ENCODE measurements at regions not wholly inside any gene's neighbourhood (a gene's known extent, or its start where the extent isn't known, plus 50 kb on each side); places are given as distances from the start of the nearest gene placed in this dataset.
A peak's percentile ranks its signal among the peaks of the same experiment; 100 is the strongest.
"Not testable (repeated sequence)": the region's sequence is repeated elsewhere in the genome, so short reads cannot be mapped to it uniquely, and the experiment has no call there.

DNA sequence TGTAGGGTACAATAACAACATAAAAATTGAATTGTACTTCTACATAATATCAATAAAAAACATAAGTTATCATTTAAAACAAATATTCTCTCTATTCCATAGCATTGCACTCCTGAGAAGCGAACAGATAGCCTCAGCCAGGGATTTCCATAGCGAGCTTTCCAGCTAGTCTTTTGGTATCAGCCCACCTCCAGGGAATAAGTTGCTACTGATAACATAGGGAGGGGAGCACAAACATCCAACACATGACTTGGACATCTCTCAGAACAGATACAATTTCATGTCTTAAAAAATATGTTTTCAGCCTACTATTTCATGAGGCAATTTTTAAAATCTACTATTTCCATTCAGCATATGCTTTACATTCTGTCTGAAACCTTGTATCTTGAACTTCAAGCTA is 804.4 kb upstream of the RAB6C start:
- DNase-seq: no peak

DNA sequence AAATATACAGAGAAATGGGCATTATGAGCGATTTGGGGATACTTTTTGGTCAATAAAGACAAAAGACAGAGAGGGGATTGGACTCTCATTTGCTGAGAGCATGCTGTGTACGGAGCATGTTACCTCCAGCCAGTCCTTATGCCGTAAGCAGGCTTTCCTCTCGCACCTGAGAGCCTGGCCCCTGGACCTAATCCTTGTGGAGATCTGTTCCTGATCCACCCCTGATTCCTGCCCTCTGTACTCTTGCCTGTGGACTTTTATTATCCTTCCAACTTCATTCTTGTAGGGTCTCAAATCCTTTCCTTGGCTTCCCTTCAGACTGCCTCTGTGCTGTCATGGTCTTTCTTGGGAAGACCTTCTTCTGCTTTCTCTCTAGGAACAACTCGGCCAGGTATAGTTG is 803.1 kb upstream of the RAB6C start:
- DNase-seq: no peak

DNA sequence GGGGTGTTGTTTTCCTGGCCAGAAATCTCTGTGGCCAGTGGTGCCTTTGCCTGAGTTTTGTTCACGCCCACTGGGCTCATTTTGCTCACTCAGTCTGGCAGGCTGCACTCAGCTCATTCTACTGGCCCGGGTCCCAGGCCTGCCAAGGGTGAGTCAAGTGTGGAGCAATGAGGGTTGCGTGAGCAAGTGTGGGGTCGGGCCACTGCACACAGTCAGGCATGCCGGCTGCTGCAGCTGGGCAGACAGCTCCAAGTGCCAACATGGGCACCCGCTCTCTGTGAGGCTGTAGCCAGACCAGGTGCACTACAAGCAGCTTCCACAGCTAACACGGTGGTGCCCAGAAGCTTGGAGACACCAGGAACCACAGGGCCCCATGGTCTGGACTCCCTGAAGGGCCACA is 801.1 kb upstream of the RAB6C start:
- peak in 1 of 14 donors; percentile 48 for DNase-seq

DNA sequence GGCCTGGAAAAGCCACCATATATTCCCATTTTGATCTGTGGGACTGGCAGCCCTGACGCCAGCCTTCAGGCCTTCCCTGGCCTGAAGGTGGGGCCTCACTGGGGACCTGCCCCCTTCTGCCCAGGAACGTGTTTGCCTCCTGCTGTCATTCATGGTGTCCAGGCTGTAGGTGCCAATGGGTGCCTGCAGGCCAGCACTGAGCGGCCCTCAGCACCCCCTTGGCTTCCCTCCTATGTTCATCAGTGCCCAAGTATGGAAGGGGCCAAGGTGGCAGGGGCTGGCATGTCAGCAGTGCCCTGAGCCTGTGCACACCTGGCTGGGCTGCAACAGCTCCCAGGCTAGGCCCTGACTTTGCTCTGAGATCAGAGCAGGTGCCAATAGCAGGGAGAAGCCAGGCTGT is 800.3 kb upstream of the RAB6C start:
- DNase-seq: no peak

DNA sequence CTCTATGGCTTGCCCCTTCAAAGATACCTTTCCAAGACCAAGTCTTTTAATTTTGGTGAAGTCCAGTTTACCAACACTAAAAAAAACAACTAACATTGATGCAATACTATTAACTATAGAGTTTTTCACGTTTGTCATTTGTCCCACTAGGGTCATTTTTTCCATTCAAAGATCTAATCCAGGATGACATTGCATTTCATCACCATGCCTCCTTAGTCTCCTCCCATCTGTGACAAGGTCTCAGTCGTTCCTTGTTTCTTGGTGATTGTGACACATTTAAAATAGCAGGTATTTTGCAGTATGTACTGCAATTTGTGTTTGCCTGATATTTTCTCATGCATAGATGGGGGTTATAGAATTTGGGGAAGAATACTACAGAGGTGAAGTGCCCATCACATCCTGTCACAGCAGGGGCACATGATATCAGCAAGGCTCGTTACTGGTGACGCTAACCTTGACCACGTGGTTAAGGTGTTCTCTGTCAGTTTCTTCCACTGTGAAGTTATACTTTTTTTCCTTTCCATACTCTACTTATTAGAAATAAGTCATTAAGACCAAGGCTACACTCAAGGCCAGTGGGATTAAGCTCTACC is 799.2 kb upstream of the RAB6C start:
- DNase-seq: no peak

DNA sequence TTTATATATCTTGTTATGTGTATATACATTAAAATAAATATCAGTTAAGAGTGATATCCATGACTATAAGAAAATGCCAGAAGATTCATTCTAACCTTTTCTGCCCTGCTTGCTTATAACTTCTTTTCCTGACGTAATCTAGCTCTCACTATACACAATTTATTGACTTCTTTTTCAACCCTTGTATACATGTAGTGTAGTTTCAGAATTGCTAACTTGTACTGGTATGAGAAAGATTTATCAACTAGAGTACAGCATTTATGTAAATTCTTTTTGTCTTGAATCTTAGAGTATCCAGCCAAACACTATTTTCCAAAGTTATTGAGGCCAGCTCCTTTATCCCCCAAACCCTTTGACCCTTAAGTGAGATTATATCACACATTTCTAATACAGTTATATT is 798.0 kb upstream of the RAB6C start:
- DNase-seq: no peak

DNA sequence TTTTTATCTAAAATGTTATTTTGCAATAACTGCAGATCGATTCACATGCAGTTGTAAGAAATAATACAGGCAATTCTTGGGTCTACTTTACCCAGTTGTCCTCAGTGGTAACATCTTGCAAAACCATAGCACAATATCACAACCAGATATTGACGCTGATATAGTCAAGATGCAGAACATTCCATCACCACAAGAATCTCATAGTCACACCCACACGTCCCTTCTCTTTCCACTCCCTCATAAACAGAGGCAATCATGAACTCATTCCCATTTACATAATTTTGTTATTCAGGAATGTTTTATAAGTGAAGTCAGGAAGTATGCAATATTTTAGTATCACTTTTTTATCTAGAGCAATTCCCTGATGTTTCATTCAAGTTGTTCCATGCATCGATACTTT is 797.5 kb upstream of the RAB6C start:
- DNase-seq: no peak

DNA sequence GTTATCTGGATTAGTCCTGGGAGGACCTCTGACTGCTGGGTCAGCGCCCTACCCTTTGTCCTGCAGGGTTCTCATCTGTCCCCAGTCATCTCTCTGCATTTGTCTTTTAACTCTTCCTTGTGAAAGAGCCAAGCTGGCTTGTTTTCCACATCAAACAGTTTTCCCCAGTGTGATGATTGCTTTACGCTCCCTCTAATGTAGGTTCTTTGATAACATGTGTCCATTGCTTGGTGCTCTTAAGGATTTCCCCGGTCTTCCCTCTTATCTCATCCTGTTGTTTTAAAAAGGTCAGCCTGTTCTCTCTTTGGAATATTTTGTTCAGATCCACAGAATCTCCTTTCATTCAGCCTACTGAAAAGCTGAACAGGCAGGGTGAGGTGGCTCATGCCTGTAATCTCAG is 792.1 kb upstream of the RAB6C start:
- DNase-seq: no peak

DNA sequence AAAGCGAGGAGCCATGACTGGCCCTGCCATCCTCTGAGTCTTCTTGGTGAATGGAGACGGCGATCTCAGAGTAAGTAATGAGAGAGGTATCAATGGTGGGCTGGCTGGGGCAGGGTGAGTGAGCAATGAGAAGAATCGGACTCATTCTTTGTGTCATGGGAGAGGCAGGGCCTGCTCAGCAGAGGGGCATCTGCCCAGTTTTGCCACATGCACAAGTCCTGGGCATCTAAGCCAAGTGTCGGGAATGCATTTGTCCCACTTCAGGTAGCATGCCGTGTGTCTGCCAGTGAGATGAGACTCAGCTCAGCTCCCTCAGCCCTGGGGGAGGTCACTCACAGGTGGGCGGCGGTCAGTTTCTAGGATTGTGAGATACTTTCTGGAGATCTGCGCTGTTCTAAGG is 791.0 kb upstream of the RAB6C start:
- DNase-seq: no peak

DNA sequence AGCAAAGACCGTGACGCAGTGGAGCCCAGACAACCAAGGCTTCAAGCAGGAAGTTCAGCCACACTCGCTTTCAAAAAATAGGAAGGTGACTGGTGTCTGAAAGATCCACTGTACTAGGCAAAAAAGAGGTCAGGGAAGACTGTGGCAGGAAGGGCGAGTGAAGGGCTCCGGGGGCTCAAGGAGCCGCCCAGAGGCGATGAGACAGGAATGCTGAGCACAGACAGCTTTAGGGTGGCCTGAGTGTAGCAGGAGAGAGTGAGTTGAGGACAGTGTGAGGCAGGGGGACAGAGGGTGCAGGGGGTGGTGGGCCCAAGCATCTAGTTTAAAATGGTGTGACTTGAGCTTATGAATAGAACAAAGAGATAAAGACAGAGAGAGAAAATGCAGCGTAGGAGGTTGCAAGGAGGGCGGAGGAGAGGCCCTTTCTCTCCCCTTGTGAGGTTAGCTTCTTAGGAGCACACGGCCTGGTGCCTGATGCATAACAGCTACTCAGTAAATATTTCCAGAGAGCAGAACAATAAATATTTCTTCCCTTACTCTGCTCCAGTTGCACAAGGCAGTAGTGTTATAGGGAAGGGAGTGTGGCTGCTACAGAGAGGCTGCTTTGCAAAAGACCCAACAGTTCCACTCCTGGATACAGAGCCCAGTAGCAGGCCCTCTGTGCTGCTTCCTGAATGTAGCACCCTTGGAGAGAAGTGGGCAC is 789.7 kb upstream of the RAB6C start:
- DNase-seq: no peak

DNA sequence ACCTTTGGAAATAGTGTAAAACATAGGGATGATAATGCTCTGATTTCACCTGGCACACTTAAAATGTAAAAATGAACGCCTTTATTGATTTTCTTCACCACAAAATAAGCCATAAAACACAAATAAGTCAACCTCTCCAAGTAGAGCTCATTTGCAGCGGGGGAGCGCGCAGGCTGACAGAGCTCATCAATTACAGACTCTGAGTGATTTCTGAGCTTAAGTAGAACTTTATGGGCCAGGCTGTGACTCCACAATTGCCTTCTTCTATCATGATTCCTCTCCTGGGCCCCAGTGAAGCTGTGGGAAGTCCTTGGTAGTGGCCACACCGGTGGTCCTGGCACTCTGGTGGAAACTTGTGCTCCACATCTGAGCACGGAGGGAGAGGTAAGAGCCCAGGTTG is 789.0 kb upstream of the RAB6C start:
- DNase-seq: no peak

DNA sequence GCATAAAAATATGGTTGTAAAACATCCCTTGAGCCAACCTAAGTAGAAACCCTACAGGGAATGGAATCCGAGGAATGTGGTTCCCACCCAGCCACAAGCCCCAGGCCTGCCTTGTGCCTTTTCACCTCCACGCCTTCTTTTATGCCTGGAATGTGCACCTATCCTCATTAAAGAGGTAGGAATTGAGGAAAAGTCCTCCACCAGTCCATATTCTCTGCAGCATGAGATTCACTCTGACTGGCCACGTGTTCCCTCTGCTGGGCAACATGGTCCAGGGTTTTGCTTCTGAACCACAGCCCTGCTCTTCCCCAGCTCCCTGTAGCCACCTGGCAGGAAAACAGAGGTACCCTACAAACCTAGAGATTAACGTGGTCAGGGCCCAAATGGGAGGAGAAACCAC is 787.9 kb upstream of the RAB6C start:
- no peak for DNase-seq

DNA sequence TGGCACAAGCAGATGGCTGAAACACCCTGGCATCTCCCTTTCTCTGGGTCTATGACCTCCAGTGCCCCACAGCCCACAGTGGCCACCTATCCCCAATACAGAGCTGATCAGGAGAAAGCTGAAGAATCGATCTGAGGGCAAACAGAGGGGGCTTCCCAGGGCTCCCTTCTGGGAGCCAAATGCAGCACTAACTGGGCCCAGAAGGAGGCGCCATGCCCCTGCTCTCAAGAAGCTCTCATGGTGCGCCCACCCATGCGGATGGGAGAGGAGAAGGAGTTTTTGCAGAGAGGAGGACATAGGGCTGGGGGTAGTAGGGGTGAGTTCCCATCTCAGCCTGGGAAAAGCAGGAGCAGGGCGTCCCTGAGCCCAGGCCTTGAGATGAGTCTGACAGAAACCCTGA is 787.3 kb upstream of the RAB6C start:
- DNase-seq: no peak

DNA sequence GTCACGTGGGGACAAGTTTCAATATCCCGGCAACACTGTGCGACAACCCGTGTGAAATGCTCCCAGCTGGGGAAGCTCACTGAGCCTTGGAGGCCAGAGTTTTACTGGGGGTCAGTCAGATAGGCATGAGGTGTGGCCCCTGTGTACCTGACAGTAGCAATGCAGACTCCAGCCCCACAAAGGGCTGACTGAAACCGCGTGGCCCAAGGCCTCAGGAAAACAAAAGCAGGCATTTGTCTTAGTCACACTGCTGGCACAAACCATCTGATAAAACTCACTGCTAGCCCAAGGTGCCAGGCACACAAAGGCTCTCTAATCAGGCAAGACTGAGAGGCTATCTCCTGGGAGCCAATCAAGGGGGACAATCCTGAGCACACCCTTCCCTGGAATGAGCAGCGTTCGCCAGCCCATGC is 786.6 kb upstream of the RAB6C start:
- DNase-seq: no peak

DNA sequence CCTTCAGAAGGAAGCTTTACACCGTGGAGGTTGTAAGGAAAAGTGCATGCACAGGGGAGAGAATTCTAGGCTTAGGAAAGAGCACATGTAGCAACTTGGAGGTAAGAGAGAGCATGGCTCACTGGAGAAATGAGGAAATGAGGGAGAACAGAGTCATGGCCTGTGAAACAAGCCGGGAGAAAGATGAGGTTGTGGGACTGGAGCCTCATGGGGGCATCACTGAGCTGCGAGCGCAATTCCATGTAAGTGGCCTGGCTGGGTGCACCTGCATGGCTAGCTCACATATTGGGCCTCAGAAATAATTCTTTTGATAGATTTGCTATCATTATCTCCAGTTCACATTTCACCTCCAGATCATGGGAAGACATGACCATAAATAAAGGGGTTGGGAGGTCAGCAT is 785.5 kb upstream of the RAB6C start:
- no peak for DNase-seq

DNA sequence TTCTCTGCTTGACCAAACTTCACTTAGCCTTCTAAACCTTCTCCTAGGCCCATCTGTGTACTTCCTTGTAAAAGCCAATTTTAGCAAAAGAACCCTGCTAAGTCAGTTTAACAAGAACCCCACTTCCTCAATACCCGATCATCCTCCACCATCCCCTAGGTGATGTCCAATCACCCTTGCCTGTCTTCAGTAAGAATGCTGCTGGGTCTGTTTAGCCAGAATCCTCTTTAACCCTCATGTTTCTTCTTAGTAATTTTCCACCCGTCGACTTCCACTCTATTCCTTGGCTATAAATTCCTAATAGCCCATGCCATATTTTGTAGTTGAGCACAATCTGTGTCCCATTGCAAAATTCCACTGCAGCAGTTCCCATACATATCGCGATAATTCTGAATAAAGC is 780.0 kb upstream of the RAB6C start:
- no peak for DNase-seq

DNA sequence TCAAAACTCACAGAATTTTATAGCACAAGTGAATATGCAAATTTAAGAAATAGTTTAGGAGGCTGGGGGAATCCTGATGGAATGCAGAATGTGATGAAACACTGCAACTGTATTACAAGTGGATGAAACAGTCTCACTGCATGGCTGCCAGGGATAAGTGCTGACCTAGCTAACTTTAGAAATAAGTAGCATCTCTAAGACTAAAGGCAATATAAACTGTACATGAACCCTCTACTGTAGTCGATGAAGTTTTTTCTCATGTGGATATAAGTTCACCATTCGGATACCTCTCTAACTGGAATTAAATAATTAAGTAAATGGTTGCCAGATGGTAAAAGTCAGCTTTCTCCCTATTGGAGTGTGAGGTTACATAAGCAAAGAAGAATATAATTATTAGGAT is 777.8 kb upstream of the RAB6C start:
- no peak for DNase-seq

DNA sequence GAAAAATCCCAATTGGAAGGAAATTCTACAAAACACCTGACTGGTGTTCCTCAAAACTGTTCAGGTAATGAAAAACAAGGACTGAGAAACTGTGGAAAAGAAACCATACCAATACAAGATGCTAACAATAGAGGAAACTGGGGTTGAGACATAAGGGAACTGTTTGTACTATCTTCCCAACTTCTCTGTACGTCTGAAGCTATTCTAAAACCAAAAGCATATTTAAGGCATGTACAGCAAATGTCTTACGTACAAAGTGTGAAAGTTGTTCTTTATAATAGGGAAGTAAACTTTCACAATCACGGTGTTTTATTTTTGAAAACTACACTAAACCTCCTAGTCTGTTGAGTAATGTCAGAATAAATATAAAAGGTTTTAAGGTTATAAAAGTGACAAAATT is 776.1 kb upstream of the RAB6C start:
- DNase-seq: no peak

DNA sequence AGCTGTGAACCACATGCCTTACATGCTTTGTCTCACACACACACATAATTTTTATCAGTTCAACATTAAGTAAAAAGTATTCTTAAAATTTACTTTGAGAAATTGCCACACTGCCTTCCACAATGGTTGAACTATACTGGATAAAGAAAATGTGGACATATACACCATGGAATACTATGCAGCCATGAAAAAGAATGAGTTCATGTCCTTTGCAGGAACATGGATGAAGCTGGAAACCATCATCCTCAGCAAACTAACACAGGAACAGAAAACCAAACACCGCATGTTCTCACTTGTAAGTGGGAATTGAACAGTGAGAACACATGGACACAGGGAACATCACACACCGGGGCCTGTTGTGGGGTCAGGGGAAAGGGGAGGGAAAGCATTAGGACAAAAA is 774.9 kb upstream of the RAB6C start:
- not testable (repeated sequence) for DNase-seq

DNA sequence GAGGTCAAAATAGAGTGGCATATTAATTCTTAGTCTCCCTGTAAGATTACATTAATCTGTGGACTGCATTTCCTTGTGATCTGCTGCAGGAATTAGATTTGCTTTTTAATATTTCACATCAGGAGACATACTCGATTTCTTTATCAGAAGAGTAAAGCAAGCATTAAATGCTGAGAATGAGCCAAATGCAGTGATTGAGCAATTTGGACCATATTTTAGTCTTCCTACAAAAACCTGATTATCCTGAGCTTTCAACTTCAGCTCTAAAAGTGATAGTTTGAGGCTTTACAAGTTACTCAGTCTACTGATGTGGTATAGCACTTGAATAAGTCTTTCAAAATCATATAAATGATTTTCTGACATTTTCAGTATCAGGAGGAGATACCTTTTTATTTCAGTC is 774.3 kb upstream of the RAB6C start:
- no peak for DNase-seq

DNA sequence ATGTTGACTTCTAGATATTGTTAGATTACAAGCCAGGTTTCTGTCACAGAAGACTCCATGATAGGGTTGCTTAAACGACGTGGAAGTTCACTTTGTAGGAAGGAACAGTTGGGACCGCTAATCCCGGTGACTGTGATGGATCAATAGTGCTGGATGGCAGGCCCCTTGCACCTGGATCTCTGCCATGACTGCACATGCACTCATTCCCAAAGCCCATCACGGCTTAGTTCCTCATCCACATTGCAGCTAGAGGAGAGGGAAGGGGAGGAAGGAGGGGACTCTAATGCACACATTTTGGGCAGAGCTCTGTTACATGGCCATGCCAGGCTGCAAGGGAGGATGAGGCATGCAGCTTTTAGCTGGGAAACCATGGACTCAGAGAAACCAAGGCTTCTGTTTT is 773.7 kb upstream of the RAB6C start:
- no peak for DNase-seq

DNA sequence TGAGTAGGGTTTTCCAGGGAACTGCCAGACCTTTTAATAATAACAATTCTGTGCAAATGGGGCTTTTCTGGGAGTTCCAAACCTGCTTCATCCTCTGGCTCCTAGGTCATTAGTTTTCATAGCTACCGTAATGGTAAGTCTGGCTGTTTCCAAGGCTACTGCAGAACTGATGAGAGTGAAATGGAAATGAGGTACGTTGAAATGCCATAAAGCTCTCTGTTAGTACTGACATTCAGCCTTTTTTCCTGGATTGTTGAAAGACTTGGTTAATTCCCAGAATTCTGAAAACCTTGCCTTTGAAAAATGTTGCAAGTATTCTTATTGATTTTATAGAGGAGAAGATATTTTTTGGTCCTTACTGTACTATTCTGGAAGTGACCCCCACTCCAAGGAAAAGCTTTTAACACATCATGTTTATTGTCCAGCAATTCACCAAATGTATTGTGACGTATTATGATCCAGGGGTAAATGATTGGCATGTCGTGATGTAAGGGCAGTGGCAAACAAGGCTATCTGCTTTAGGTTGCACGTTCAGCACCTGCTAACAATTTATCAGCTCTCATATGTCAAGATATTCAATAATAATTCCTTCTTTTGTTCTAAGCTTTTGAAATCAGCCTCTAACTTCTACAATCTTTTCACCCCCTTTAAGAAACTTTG is 767.0 kb upstream of the RAB6C start:
- DNase-seq: no peak

DNA sequence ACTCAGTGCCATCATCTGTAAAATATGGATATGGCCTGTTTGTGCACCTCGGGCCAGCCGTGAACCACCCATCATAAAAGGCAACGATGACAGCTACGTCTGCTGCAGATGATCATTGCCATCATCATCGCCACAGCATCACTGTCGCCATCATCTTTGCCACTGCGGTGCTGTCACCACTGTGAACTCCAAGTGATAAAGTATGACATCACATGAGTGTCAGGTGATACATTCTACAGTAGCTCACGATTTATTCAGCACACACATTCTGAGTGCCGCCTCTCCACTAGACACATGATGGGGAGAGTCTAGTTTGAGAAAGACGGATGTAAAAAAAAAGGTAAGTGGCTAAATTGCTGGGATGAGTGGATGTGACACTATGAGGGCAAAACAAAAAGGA is 755.4 kb upstream of the RAB6C start:
- DNase-seq: no peak

DNA sequence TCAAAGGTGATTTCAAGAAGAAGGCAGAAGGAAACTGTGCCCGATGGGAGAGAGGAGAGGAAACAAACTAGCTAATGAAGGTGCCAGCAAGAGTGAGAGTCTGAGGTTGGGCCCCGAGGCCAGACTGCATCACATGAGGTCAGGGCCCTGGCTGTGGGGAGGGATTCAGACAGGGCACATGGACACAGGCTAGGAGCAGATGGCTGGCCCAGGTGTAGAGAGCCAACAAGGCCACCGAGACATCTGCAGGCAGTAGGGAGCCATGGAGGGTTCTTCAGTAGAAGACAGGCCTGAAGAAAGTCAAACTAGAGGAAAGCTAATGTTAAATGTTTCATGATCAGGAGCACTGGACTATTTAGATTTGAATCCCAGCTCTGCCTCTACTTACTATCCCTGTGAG is 755.0 kb upstream of the RAB6C start:
- DNase-seq: no peak

Data from C1 segment of cervical spinal cord (tissue), 14 donors.